ENCODE measurements at regions not wholly inside any gene's neighbourhood (a gene's known extent, or its start where the extent isn't known, plus 50 kb on each side); places are given as distances from the start of the nearest gene placed in this dataset.

GRCh38 chr2:66872081-66872985 lies 437.4 kb downstream of the MEIS1 start:
- POLR2A ChIA-PET, result no interaction called here
- CTCF ChIA-PET, result no interaction called here
- DNase-seq (ENCODE audit: extremely low spot score), result no peak
- TF ChIP-seq ARNT (IDR thresholded peaks at IDR 0.05) (no peak), FOXA1 (IDR thresholded peaks at IDR 0.05) (no peak), SP1 (IDR thresholded peaks at IDR 0.05) (no peak), CTBP1 (IDR thresholded peaks at IDR 0.05; ENCODE audit: borderline replicate concordance) (no peak), ZNF384 (IDR thresholded peaks at IDR 0.05) (no peak), BHLHE40 (IDR thresholded peaks at IDR 0.05; ENCODE audit: borderline replicate concordance) (no peak), HDGF (IDR thresholded peaks at IDR 0.05; ENCODE audit: borderline replicate concordance) (no peak), FOXM1 (IDR thresholded peaks at IDR 0.05; ENCODE audit: borderline replicate concordance) (no peak), TARDBP (IDR thresholded peaks at IDR 0.05) (no peak), SUZ12 (IDR thresholded peaks at IDR 0.05) (no peak), ELF4 (IDR thresholded peaks at IDR 0.05) (no peak), LEF1 (IDR thresholded peaks at IDR 0.05; ENCODE audit: borderline replicate concordance) (no peak), L3MBTL2 (conservative IDR thresholded peaks at IDR 0.05) (no peak), NFRKB (IDR thresholded peaks at IDR 0.05) (no peak), FOXK2 (IDR thresholded peaks at IDR 0.05) (no peak)

GRCh38 chr2:66872986-66873754 lies 438.2 kb downstream of the MEIS1 start:
- TF ChIP-seq FOXK2 (IDR thresholded peaks at IDR 0.05), result no peak
- TF ChIP-seq, protein P1, sequence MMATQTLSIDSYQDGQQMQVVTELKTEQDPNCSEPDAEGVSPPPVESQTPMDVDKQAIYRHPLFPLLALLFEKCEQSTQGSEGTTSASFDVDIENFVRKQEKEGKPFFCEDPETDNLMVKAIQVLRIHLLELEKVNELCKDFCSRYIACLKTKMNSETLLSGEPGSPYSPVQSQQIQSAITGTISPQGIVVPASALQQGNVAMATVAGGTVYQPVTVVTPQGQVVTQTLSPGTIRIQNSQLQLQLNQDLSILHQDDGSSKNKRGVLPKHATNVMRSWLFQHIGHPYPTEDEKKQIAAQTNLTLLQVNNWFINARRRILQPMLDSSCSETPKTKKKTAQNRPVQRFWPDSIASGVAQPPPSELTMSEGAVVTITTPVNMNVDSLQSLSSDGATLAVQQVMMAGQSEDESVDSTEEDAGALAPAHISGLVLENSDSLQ (IDR thresholded peaks at IDR 0.05), result peak; percentile 76
- ChIA-PET POLR2A (no interaction called here), CTCF (interaction anchor here (1.0 kb wide), 1 partner anchor 338 kb away, joined by 3 read pairs; no protein-coding TSS in a partner anchor)
- DNase-seq (ENCODE audit: extremely low spot score), result no peak

DNA sequence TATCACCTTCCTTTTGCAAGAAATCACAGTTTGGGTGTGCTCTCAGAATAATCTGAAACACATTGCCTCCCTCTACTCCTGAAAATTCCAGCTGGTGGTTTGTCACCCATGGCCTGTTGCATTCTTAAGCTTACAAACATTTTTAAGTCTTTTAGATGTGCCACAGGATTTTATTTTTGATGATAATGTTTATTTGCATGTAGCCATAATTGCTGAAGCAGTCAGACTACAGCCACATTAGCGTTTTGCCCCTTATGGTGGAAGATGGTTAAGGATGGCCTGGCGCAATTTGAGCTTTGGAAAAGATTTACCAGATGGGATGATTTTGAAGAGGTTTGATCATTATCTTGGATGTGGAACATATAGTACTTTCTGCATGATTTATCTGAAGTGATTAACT lies 439.5 kb downstream of the MEIS1 start:
- ChIA-PET CTCF (no interaction called here), POLR2A (no interaction called here)
- TF ChIP-seq, protein P1 (IDR thresholded peaks at IDR 0.05), result no peak
- TF ChIP-seq L3MBTL2 (conservative IDR thresholded peaks at IDR 0.05) (no peak), LEF1 (IDR thresholded peaks at IDR 0.05; ENCODE audit: borderline replicate concordance) (no peak), BHLHE40 (IDR thresholded peaks at IDR 0.05; ENCODE audit: borderline replicate concordance) (no peak), ZNF384 (IDR thresholded peaks at IDR 0.05) (no peak), FOXM1 (IDR thresholded peaks at IDR 0.05; ENCODE audit: borderline replicate concordance) (no peak), CTBP1 (IDR thresholded peaks at IDR 0.05; ENCODE audit: borderline replicate concordance) (no peak), NFRKB (IDR thresholded peaks at IDR 0.05) (no peak), FOXA1 (IDR thresholded peaks at IDR 0.05) (no peak), SP1 (IDR thresholded peaks at IDR 0.05) (no peak), ARNT (IDR thresholded peaks at IDR 0.05) (no peak), HDGF (IDR thresholded peaks at IDR 0.05; ENCODE audit: borderline replicate concordance) (no peak), FOXK2 (IDR thresholded peaks at IDR 0.05) (no peak), ELF4 (IDR thresholded peaks at IDR 0.05) (no peak)
- DNase-seq (ENCODE audit: extremely low spot score), result no peak

GRCh38 chr2:66875941-66876462 lies 441.1 kb downstream of the MEIS1 start:
- POLR2A ChIA-PET, result no interaction called here
- no peak for TF ChIP-seq TARDBP (IDR thresholded peaks at IDR 0.05)
- TF ChIP-seq L3MBTL2 (conservative IDR thresholded peaks at IDR 0.05), result no peak
- no peak for TF ChIP-seq HDGF (IDR thresholded peaks at IDR 0.05; ENCODE audit: borderline replicate concordance)
- no peak for TF ChIP-seq ELF4 (IDR thresholded peaks at IDR 0.05)
- no peak for TF ChIP-seq ARNT (IDR thresholded peaks at IDR 0.05)
- TF ChIP-seq CTBP1 (IDR thresholded peaks at IDR 0.05; ENCODE audit: borderline replicate concordance), result no peak
- TF ChIP-seq NFRKB (IDR thresholded peaks at IDR 0.05), result no peak
- TF ChIP-seq BHLHE40 (IDR thresholded peaks at IDR 0.05; ENCODE audit: borderline replicate concordance), result no peak
- TF ChIP-seq ZNF384 (IDR thresholded peaks at IDR 0.05), result no peak
- no peak for TF ChIP-seq LEF1 (IDR thresholded peaks at IDR 0.05; ENCODE audit: borderline replicate concordance)
- TF ChIP-seq SUZ12 (IDR thresholded peaks at IDR 0.05), result no peak
- TF ChIP-seq, protein P1 (IDR thresholded peaks at IDR 0.05), result no peak
- TF ChIP-seq FOXM1 (IDR thresholded peaks at IDR 0.05; ENCODE audit: borderline replicate concordance), result no peak
- TF ChIP-seq SP1 (IDR thresholded peaks at IDR 0.05), result no peak
- TF ChIP-seq FOXA1 (IDR thresholded peaks at IDR 0.05), result no peak
- no peak for TF ChIP-seq FOXK2 (IDR thresholded peaks at IDR 0.05)
- CTCF ChIA-PET, result no interaction called here
- no peak for DNase-seq (ENCODE audit: extremely low spot score)

GRCh38 chr2:66885775-66886383 lies 451.0 kb downstream of the MEIS1 start:
- TF ChIP-seq LEF1 (IDR thresholded peaks at IDR 0.05; ENCODE audit: borderline replicate concordance) (no peak), HDGF (IDR thresholded peaks at IDR 0.05; ENCODE audit: borderline replicate concordance) (no peak), ELF4 (IDR thresholded peaks at IDR 0.05) (no peak), SP1 (IDR thresholded peaks at IDR 0.05) (no peak), CTBP1 (IDR thresholded peaks at IDR 0.05; ENCODE audit: borderline replicate concordance) (no peak)
- CTCF ChIA-PET, result interaction anchor here (1.0 kb wide), 1 partner anchor 299 kb away, joined by 3 read pairs; no protein-coding TSS in a partner anchor

More at GRCh38 chr2:66885775-66886383, 451.0 kb downstream of the MEIS1 start:
- POLR2A ChIA-PET, result no interaction called here
- no peak for DNase-seq (ENCODE audit: extremely low spot score)

Data from HEK293T (cell line).